Neural cell (in vitro differentiated cells): ENCODE measurements at regions not wholly inside any gene's neighbourhood (a gene's known extent, or its start where the extent isn't known, plus 50 kb on each side); places are given as distances from the start of the nearest gene placed in this dataset.

Experiments used
- H2AFZ ChIP-seq: fragments of 200-600, 300-800 bp; sonication (generic), shearing (Covaris generic); 2 replicates; pipeline ENCODE4 v1.6.0; 2014; ENCODE audit warnings: low read depth, mild to moderate bottlenecking, antibody characterized with exemption, low read length, moderate library complexity
- H3F3A ChIP-seq: fragments of 200-600 bp; shearing (Covaris generic); 2 replicates; pipeline ENCODE4 v1.6.1; 2016; ENCODE audit warnings: mild to moderate bottlenecking, moderate library complexity, mixed read lengths, antibody characterized with exemption, low read length; ENCODE audit not compliant: insufficient read depth, poor library complexity, severe bottlenecking
- H3K27ac ChIP-seq: fragments of 200-600, 300-800 bp; sonication (generic), shearing (Covaris generic); 2 replicates; pipeline ENCODE4 v1.5.1; 2014; ENCODE audit warnings: mild to moderate bottlenecking, low read length, moderate library complexity
- H3K27me3 ChIP-seq: fragments of 300-800, 200-600 bp; sonication (generic), shearing (Covaris generic); 2 replicates; pipeline ENCODE4 v1.6.0; 2014; ENCODE audit warnings: mild to moderate bottlenecking, low read depth, low read length, moderate library complexity; ENCODE audit not compliant: insufficient read depth
- H3K36me3 ChIP-seq: fragments of 300-800, 200-600 bp; sonication (generic), shearing (Covaris generic); 2 replicates; pipeline ENCODE4 v1.5.1; 2014; ENCODE audit warnings: mild to moderate bottlenecking, antibody characterized with exemption, low read length, moderate library complexity; ENCODE audit not compliant: insufficient read depth
- H3K4me2 ChIP-seq: fragments of 300-800, 200-600 bp; sonication (generic), shearing (Covaris generic); 2 replicates; pipeline ENCODE4 v1.6.0; 2014; ENCODE audit warnings: mild to moderate bottlenecking, low read length
- H3K4me3 ChIP-seq: fragments of 300-800, 200-600 bp; sonication (generic), shearing (Covaris generic); 2 replicates; pipeline ENCODE4 v1.5.1; 2014; ENCODE audit warnings: mild to moderate bottlenecking, low read length, moderate library complexity
- H3K79me2 ChIP-seq: fragments of 200-600 bp; shearing (Covaris generic); replicated peaks from 2 replicates; pipeline ENCODE4 v1.6.0; 2014; ENCODE audit warnings: mild to moderate bottlenecking, low read length, moderate library complexity; ENCODE audit not compliant: insufficient read depth
- H3K9ac ChIP-seq: fragments of 300-800, 200-600 bp; sonication (generic), shearing (Covaris generic); 2 replicates; pipeline ENCODE4 v1.6.1; 2016; ENCODE audit warnings: mild to moderate bottlenecking, low read length, mixed read lengths
- H3K9me2 ChIP-seq: fragments of 200-600 bp; shearing (Covaris generic); 2 replicates; pipeline ENCODE4 v1.6.1; 2016; ENCODE audit warnings: mild to moderate bottlenecking, low read length, mixed read lengths; ENCODE audit not compliant: insufficient read depth
- H3K9me3 ChIP-seq: fragments of 200-600, 300-800 bp; sonication (generic), shearing (Covaris generic); 2 replicates; pipeline ENCODE4 v1.6.1; 2016; ENCODE audit warnings: mild to moderate bottlenecking, mixed run types, low read length, moderate library complexity, mixed read lengths
- H4K20me1 ChIP-seq: fragments of 200-600 bp; shearing (Covaris generic); 2 replicates; pipeline ENCODE4 v1.6.1; 2016; ENCODE audit warnings: mild to moderate bottlenecking, mixed run types; ENCODE audit not compliant: insufficient read depth
- CTCF ChIP-seq: fragments of 450-650 bp; IDR thresholded peaks from 2 replicates; pipeline ENCODE4 v1.5.1; 2014; ENCODE audit warnings: antibody characterized with exemption, mild to moderate bottlenecking, moderate library complexity; ENCODE audit not compliant: poor library complexity, severe bottlenecking
- EP300 ChIP-seq: fragments of 450-650 bp; conservative IDR thresholded peaks from 2 replicates; pipeline ENCODE4 v1.6.1; 2014; ENCODE audit warnings: antibody characterized with exemption, mild to moderate bottlenecking, moderate library complexity; ENCODE audit not compliant: poor library complexity, severe bottlenecking
- EZH2 ChIP-seq: fragments of 200-600, 300-800 bp; shearing (Covaris generic), sonication (generic); IDR thresholded peaks from 2 replicates; pipeline ENCODE4 v1.6.1; 2014; ENCODE audit warnings: antibody characterized with exemption, low read length, borderline replicate concordance, mild to moderate bottlenecking; ENCODE audit not compliant: insufficient read depth, poor library complexity, severe bottlenecking
- MXI1 ChIP-seq: fragments of 450-650 bp; conservative IDR thresholded peaks from 2 replicates; pipeline ENCODE4 v1.6.1; 2014; ENCODE audit warnings: antibody characterized with exemption, mild to moderate bottlenecking; ENCODE audit not compliant: poor library complexity, severe bottlenecking
- POLR2AphosphoS5 ChIP-seq: IDR thresholded peaks from 2 replicates; pipeline ENCODE4 v1.6.1; 2012
- RAD21 ChIP-seq: fragments of 450-650 bp; conservative IDR thresholded peaks from 2 replicates; pipeline ENCODE4 v1.6.1; 2014; ENCODE audit warnings: antibody characterized with exemption, mild to moderate bottlenecking, moderate library complexity
- REST ChIP-seq: IDR thresholded peaks from 2 replicates; pipeline ENCODE4 v1.6.1; 2012; ENCODE audit warnings: borderline replicate concordance
- SMC3 ChIP-seq: fragments of 450-650 bp; conservative IDR thresholded peaks from 2 replicates; pipeline ENCODE4 v1.6.1; 2014; ENCODE audit warnings: antibody characterized with exemption, mild to moderate bottlenecking, moderate library complexity; ENCODE audit not compliant: poor library complexity
- TAF1 ChIP-seq: IDR thresholded peaks from 2 replicates; pipeline ENCODE4 v1.6.1; 2012; ENCODE audit warnings: low read depth

- Histone ChIP-seq H2AFZ (no peak overlapping the region), H4K20me1 (no peaks in the 10 kb centered on the region), H3K36me3 (no peaks in the 10 kb centered on the region), H3K27ac (no peak overlapping the region), H3K9me2 (no peaks in the 10 kb centered on the region), H3K9me3 (no peaks in the 10 kb centered on the region), H3K79me2 (no peaks in the 10 kb centered on the region), H3F3A (no peaks in the 10 kb centered on the region), H3K4me3 (no peak overlapping the region), H3K4me2 (no peak overlapping the region), H3K9ac (no peak overlapping the region), H3K27me3 (no peaks in the 10 kb centered on the region)
- TF ChIP-seq POLR2AphosphoS5 (no peak), SMC3 (no peak), TAF1 (no peak), RAD21 (no peak), EP300 (no peak), MXI1 (no peak), CTCF (no peak), REST (no peak), EZH2 (no peak)
These were observed 64.8 kb downstream of the UTRN start for GRCh38 chr6:144349690-144350527.

GRCh38 chr6:144350528-144350880 lies 65.4 kb downstream of the UTRN start:
- Histone ChIP-seq H3K79me2 (no peaks in the 10 kb centered on the region), H3K9ac (no peak overlapping the region), H3K27me3 (no peaks in the 10 kb centered on the region), H3K4me3 (no peak overlapping the region), H3K9me3 (no peaks in the 10 kb centered on the region), H3K36me3 (no peaks in the 10 kb centered on the region), H4K20me1 (no peaks in the 10 kb centered on the region), H2AFZ (no peak overlapping the region), H3K27ac (no peak overlapping the region), H3K9me2 (no peaks in the 10 kb centered on the region), H3F3A (no peaks in the 10 kb centered on the region), H3K4me2 (no peak overlapping the region)
- TF ChIP-seq POLR2AphosphoS5, result no peak
- TF ChIP-seq EP300, result no peak
- no peak for TF ChIP-seq MXI1
- TF ChIP-seq SMC3, result no peak
- no peak for TF ChIP-seq EZH2
- TF ChIP-seq RAD21, result no peak
- TF ChIP-seq CTCF, result no peak
- TF ChIP-seq REST, result no peak
- TF ChIP-seq TAF1, result no peak
